HepG2 (cell line): ENCODE measurements at regions not wholly inside any gene's neighbourhood (a gene's known extent, or its start where the extent isn't known, plus 50 kb on each side); places are given as distances from the start of the nearest gene placed in this dataset.

Experiments used
- CTCF ChIP-seq: sonication (generic); formaldehyde crosslinking; IDR thresholded peaks from 2 replicates; pipeline ENCODE4 v1.5.0; 2020; ENCODE audit warnings: mild to moderate bottlenecking, missing genetic modification reagents, moderate library complexity
- E2F5 ChIP-seq: sonication (generic); formaldehyde crosslinking; conservative IDR thresholded peaks from 2 replicates; pipeline ENCODE4 v1.4.0; 2020; ENCODE audit warnings: missing genetic modification reagents
- HDAC6 ChIP-seq: fragments of 200-600 bp; sonication (generic); IDR thresholded peaks from 2 replicates; pipeline ENCODE4 v1.7.0; 2017; ENCODE audit warnings: mild to moderate bottlenecking, antibody characterized with exemption, low read length, low read depth
- JUNB ChIP-seq: sonication (generic); formaldehyde crosslinking; IDR thresholded peaks from 2 replicates; pipeline ENCODE4 v1.8.0; 2022; ENCODE audit warnings: missing genetic modification reagents, mild to moderate bottlenecking, borderline replicate concordance
- SIN3A ChIP-seq: IDR thresholded peaks from 2 replicates; pipeline ENCODE4 v1.6.1; 2011; ENCODE audit warnings: low read depth, mild to moderate bottlenecking, control low read depth, low read length, borderline replicate concordance
- TBL1XR1 ChIP-seq: fragments of 150-350 bp; IDR thresholded peaks from 2 replicates; pipeline ENCODE4 v1.6.1; 2014; ENCODE audit warnings: borderline replicate concordance, low read length; ENCODE audit not compliant: partially characterized antibody
- ZNF543 ChIP-seq: sonication (generic); formaldehyde crosslinking; IDR thresholded peaks from 2 replicates; pipeline ENCODE4 v1.4.0; 2020; ENCODE audit warnings: mild to moderate bottlenecking, missing genetic modification reagents
- ZNF7 ChIP-seq: IDR thresholded peaks from 2 replicates; pipeline ENCODE4 v1.6.1; 2016; ENCODE audit warnings: missing biosample characterization, missing genetic modification reagents

GRCh38 chr19:28680111-28680510 lies 532.8 kb downstream of the UQCRFS1 start:
- TF ChIP-seq CTCF: no peak
- TF ChIP-seq HDAC6: no peak
- no peak for TF ChIP-seq ZNF7 (CRISPR knock-in tag)
- no peak for TF ChIP-seq JUNB (CRISPR knock-in tag)
- no peak for TF ChIP-seq ZNF543 (CRISPR knock-in tag)
- no peak for TF ChIP-seq SIN3A
- no peak for TF ChIP-seq TBL1XR1
- TF ChIP-seq E2F5: no peak
